GM23338 (cell line): ENCODE measurements at regions not wholly inside any gene's neighbourhood (a gene's known extent, or its start where the extent isn't known, plus 50 kb on each side); places are given as distances from the start of the nearest gene placed in this dataset.

Experiments
- CREB1 ChIP-seq: fragments of 250-450 bp; sonication (Bioruptor Pico); IDR thresholded peaks from 2 replicates; pipeline ENCODE4 v1.5.0; 2020; ENCODE audit warnings: low read depth, mild to moderate bottlenecking, moderate library complexity
- CTCF ChIP-seq, 2 experiments: fragments of 200-600 bp in 1 of 2; sonication (generic) in 1 of 2; conservative IDR thresholded peaks; 2 replicates each; pipeline versions ENCODE4 v1.5.1 to v1.6.1; 2016 to 2017; ENCODE audit warnings: antibody characterized with exemption in 2 of 2, low read depth in 2 of 2, mild to moderate bottlenecking in 2 of 2, moderate library complexity in 1 of 2
- EZH2 ChIP-seq: fragments of 200-600 bp; sonication (generic); IDR thresholded peaks from one replicate; pipeline ENCODE4 v1.8.0; 2017; ENCODE audit warnings: antibody characterized with exemption, mild to moderate bottlenecking, low read depth; ENCODE audit not compliant: unreplicated experiment
- EZH2phosphoT487 ChIP-seq: fragments of 200-600 bp; sonication (generic); IDR thresholded peaks from one replicate; pipeline ENCODE4 v1.8.1; 2018; ENCODE audit warnings: antibody characterized with exemption; ENCODE audit not compliant: unreplicated experiment
- JUNB ChIP-seq: IDR thresholded peaks from one replicate; pipeline ENCODE4 v1.6.1; 2016; ENCODE audit warnings: antibody characterized with exemption; ENCODE audit not compliant: unreplicated experiment
- NANOG ChIP-seq: IDR thresholded peaks from 2 replicates; pipeline ENCODE4 v1.6.1; 2016; ENCODE audit warnings: antibody characterized with exemption, borderline replicate concordance
- POLR2AphosphoS5 ChIP-seq: IDR thresholded peaks from 2 replicates; pipeline ENCODE4 v1.6.1; 2016; ENCODE audit warnings: antibody characterized with exemption, low read depth
- ZNF114 ChIP-seq: fragments of 250-450 bp; sonication (Bioruptor Pico); IDR thresholded peaks from 2 replicates; pipeline ENCODE4 v1.5.0; 2020; ENCODE audit warnings: mild to moderate bottlenecking, moderate library complexity
- ZNF331 ChIP-seq: fragments of 250-450 bp; sonication (Bioruptor Pico); IDR thresholded peaks from 2 replicates; pipeline ENCODE4 v1.5.0; 2020; ENCODE audit warnings: low read depth, mild to moderate bottlenecking, moderate library complexity
- TF ChIP-seq, protein P1 (sequence below): IDR thresholded peaks from one replicate; pipeline ENCODE4 v1.6.1; 2018; ENCODE audit warnings: antibody characterized with exemption; ENCODE audit not compliant: unreplicated experiment
- TF ChIP-seq, protein P2 (sequence below): IDR thresholded peaks from 2 replicates; pipeline ENCODE4 v1.6.1; 2016; ENCODE audit warnings: antibody characterized with exemption

GRCh38 chr10:8489823-8490222, 435.3 kb downstream of the GATA3 start:
- no peak for TF ChIP-seq CTCF (conservative IDR thresholded peaks at IDR 0.05; ENCODE audit: low read depth in 2 of 2)
- TF ChIP-seq, protein P1, sequence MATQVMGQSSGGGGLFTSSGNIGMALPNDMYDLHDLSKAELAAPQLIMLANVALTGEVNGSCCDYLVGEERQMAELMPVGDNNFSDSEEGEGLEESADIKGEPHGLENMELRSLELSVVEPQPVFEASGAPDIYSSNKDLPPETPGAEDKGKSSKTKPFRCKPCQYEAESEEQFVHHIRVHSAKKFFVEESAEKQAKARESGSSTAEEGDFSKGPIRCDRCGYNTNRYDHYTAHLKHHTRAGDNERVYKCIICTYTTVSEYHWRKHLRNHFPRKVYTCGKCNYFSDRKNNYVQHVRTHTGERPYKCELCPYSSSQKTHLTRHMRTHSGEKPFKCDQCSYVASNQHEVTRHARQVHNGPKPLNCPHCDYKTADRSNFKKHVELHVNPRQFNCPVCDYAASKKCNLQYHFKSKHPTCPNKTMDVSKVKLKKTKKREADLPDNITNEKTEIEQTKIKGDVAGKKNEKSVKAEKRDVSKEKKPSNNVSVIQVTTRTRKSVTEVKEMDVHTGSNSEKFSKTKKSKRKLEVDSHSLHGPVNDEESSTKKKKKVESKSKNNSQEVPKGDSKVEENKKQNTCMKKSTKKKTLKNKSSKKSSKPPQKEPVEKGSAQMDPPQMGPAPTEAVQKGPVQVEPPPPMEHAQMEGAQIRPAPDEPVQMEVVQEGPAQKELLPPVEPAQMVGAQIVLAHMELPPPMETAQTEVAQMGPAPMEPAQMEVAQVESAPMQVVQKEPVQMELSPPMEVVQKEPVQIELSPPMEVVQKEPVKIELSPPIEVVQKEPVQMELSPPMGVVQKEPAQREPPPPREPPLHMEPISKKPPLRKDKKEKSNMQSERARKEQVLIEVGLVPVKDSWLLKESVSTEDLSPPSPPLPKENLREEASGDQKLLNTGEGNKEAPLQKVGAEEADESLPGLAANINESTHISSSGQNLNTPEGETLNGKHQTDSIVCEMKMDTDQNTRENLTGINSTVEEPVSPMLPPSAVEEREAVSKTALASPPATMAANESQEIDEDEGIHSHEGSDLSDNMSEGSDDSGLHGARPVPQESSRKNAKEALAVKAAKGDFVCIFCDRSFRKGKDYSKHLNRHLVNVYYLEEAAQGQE: no peak
- TF ChIP-seq EZH2: no peak
- no peak for TF ChIP-seq POLR2AphosphoS5
- no peak for TF ChIP-seq CREB1 (CRISPR knock-in tag)
- TF ChIP-seq ZNF331 (CRISPR knock-in tag): no peak
- TF ChIP-seq JUNB: no peak
- TF ChIP-seq EZH2phosphoT487: no peak
- no peak for TF ChIP-seq NANOG
- TF ChIP-seq, protein P2, sequence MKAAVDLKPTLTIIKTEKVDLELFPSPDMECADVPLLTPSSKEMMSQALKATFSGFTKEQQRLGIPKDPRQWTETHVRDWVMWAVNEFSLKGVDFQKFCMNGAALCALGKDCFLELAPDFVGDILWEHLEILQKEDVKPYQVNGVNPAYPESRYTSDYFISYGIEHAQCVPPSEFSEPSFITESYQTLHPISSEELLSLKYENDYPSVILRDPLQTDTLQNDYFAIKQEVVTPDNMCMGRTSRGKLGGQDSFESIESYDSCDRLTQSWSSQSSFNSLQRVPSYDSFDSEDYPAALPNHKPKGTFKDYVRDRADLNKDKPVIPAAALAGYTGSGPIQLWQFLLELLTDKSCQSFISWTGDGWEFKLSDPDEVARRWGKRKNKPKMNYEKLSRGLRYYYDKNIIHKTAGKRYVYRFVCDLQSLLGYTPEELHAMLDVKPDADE: no peak
- no peak for TF ChIP-seq ZNF114 (CRISPR knock-in tag)
